ENCODE measurements at regions not wholly inside any gene's neighbourhood (a gene's known extent, or its start where the extent isn't known, plus 50 kb on each side); places are given as distances from the start of the nearest gene placed in this dataset.

GRCh38 chrX:5490786-5491563 lies 737.7 kb downstream of the NLGN4X start:
- Mint-ChIP-seq H3K9me3 (ENCODE audit: unreplicated experiment) (peaks cover 47% of the 10 kb centered on the region), H3K27me3 (ENCODE audit: unreplicated experiment) (no peaks in the 10 kb centered on the region), H3K4me3 (ENCODE audit: unreplicated experiment) (no peak overlapping the region), H3K27ac (ENCODE audit: unreplicated experiment) (no peak overlapping the region), H3K36me3 (ENCODE audit: unreplicated experiment) (no peaks in the 10 kb centered on the region), H3K4me1 (ENCODE audit: unreplicated experiment) (no peaks in the 10 kb centered on the region)
- DNase-seq (ENCODE audit: extremely low spot score, unreplicated experiment): no peak
- TF ChIP-seq CTCF (IDR thresholded peaks at IDR 0.05): no peak

GRCh38 chrX:5474282-5474681 lies 754.4 kb downstream of the NLGN4X start:
- Mint-ChIP-seq H3K27ac (ENCODE audit: unreplicated experiment) (no peak overlapping the region), H3K4me1 (ENCODE audit: unreplicated experiment) (no peaks in the 10 kb centered on the region), H3K4me3 (ENCODE audit: unreplicated experiment) (no peak overlapping the region), H3K36me3 (ENCODE audit: unreplicated experiment) (no peaks in the 10 kb centered on the region), H3K27me3 (ENCODE audit: unreplicated experiment) (no peaks in the 10 kb centered on the region), H3K9me3 (ENCODE audit: unreplicated experiment) (peaks cover 46% of the 10 kb centered on the region)
- no peak for TF ChIP-seq CTCF (IDR thresholded peaks at IDR 0.05)
- no peak for DNase-seq (ENCODE audit: extremely low spot score, unreplicated experiment)

GRCh38 chrX:5458300-5458842 lies 770.3 kb downstream of the NLGN4X start:
- H3K27me3 Mint-ChIP-seq (ENCODE audit: unreplicated experiment): no peaks in the 10 kb centered on the region
- H3K4me1 Mint-ChIP-seq (ENCODE audit: unreplicated experiment): no peaks in the 10 kb centered on the region
- H3K9me3 Mint-ChIP-seq (ENCODE audit: unreplicated experiment): peaks cover 57% of the 10 kb centered on the region
- no peak for DNase-seq (ENCODE audit: extremely low spot score, unreplicated experiment)
- H3K36me3 Mint-ChIP-seq (ENCODE audit: unreplicated experiment): no peaks in the 10 kb centered on the region
- TF ChIP-seq CTCF (IDR thresholded peaks at IDR 0.05): no peak
- H3K27ac Mint-ChIP-seq (ENCODE audit: unreplicated experiment): no peak overlapping the region
- no peak overlapping the region for H3K4me3 Mint-ChIP-seq (ENCODE audit: unreplicated experiment)

GRCh38 chrX:5449323-5449722 lies 779.3 kb downstream of the NLGN4X start:
- Mint-ChIP-seq H3K9me3 (ENCODE audit: unreplicated experiment) (peaks cover 31% of the 10 kb centered on the region), H3K4me3 (ENCODE audit: unreplicated experiment) (no peak overlapping the region), H3K27me3 (ENCODE audit: unreplicated experiment) (no peaks in the 10 kb centered on the region), H3K4me1 (ENCODE audit: unreplicated experiment) (no peaks in the 10 kb centered on the region), H3K27ac (ENCODE audit: unreplicated experiment) (no peak overlapping the region), H3K36me3 (ENCODE audit: unreplicated experiment) (no peaks in the 10 kb centered on the region)
- no peak for TF ChIP-seq CTCF (IDR thresholded peaks at IDR 0.05)
- DNase-seq (ENCODE audit: extremely low spot score, unreplicated experiment): no peak

GRCh38 chrX:5431823-5432222 lies 796.8 kb downstream of the NLGN4X start:
- H3K4me1 Mint-ChIP-seq (ENCODE audit: unreplicated experiment): no peaks in the 10 kb centered on the region
- H3K4me3 Mint-ChIP-seq (ENCODE audit: unreplicated experiment): no peak overlapping the region
- H3K27ac Mint-ChIP-seq (ENCODE audit: unreplicated experiment): no peak overlapping the region
- no peak for TF ChIP-seq CTCF (IDR thresholded peaks at IDR 0.05)
- H3K36me3 Mint-ChIP-seq (ENCODE audit: unreplicated experiment): no peaks in the 10 kb centered on the region
- DNase-seq (ENCODE audit: extremely low spot score, unreplicated experiment): no peak
- no peaks in the 10 kb centered on the region for H3K27me3 Mint-ChIP-seq (ENCODE audit: unreplicated experiment)
- peaks cover 34% of the 10 kb centered on the region for H3K9me3 Mint-ChIP-seq (ENCODE audit: unreplicated experiment)
